ENCODE measurements at regions not wholly inside any gene's neighbourhood (a gene's known extent, or its start where the extent isn't known, plus 50 kb on each side); places are given as distances from the start of the nearest gene placed in this dataset.

GRCh38 chr13:76622315-76623040 lies 263.7 kb downstream of the KCTD12 start:
- no peak for TF ChIP-seq POLR2AphosphoS5 (IDR thresholded peaks at IDR 0.05; ENCODE audit: borderline replicate concordance, low read depth, low read length)
- TF ChIP-seq EZH2 (IDR thresholded peaks at IDR 0.05): no peak
